ENCODE measurements at regions not wholly inside any gene's neighbourhood (a gene's known extent, or its start where the extent isn't known, plus 50 kb on each side); places are given as distances from the start of the nearest gene placed in this dataset.
A peak's percentile ranks its signal among the peaks of the same experiment; 100 is the strongest.

GRCh38 chrX:128754130-128754529 is 701.9 kb upstream of the ACTRT1 start:
- no peak overlapping the region for H3K4me3 ChIP-seq (ENCODE audit: low read depth, low read length)
- peak; percentile 0 for DNase-seq (ENCODE audit: low read depth)
- TF ChIP-seq, protein P1, sequence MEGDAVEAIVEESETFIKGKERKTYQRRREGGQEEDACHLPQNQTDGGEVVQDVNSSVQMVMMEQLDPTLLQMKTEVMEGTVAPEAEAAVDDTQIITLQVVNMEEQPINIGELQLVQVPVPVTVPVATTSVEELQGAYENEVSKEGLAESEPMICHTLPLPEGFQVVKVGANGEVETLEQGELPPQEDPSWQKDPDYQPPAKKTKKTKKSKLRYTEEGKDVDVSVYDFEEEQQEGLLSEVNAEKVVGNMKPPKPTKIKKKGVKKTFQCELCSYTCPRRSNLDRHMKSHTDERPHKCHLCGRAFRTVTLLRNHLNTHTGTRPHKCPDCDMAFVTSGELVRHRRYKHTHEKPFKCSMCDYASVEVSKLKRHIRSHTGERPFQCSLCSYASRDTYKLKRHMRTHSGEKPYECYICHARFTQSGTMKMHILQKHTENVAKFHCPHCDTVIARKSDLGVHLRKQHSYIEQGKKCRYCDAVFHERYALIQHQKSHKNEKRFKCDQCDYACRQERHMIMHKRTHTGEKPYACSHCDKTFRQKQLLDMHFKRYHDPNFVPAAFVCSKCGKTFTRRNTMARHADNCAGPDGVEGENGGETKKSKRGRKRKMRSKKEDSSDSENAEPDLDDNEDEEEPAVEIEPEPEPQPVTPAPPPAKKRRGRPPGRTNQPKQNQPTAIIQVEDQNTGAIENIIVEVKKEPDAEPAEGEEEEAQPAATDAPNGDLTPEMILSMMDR (IDR thresholded peaks at IDR 0.05; ENCODE audit: control insufficient read depth, extremely low read depth, insufficient read depth) = no peak

DNA sequence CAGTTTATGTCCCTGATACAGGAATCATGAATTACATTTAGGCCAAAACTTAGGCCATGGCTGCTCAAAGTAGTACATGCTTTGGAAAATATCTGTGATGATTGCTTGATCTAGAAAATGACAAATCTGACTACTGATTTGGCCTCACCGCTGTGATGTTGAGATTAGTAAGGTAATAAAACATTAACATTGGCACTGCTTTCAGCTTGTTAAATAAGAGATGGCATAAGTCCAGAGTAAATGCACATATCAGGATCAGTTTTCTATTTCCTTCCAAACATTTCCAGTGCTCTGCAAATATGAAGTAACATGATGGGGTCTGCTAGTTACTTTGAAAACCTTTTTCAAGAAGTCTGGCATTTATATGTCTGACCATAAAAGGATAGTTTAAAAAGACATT is 687.3 kb upstream of the ACTRT1 start:
- peak; percentile 89 for DNase-seq (ENCODE audit: low read depth)
- TF ChIP-seq, protein P1 (IDR thresholded peaks at IDR 0.05; ENCODE audit: control insufficient read depth, extremely low read depth, insufficient read depth) = no peak
- H3K4me3 ChIP-seq (ENCODE audit: low read depth, low read length) = no peak overlapping the region

GRCh38 chrX:128728943-128729342 is 676.7 kb upstream of the ACTRT1 start:
- TF ChIP-seq, protein P1 (IDR thresholded peaks at IDR 0.05; ENCODE audit: control insufficient read depth, extremely low read depth, insufficient read depth) = no peak
- DNase-seq (ENCODE audit: low read depth) = no peak
- H3K4me3 ChIP-seq (ENCODE audit: low read depth, low read length) = no peak overlapping the region

DNA sequence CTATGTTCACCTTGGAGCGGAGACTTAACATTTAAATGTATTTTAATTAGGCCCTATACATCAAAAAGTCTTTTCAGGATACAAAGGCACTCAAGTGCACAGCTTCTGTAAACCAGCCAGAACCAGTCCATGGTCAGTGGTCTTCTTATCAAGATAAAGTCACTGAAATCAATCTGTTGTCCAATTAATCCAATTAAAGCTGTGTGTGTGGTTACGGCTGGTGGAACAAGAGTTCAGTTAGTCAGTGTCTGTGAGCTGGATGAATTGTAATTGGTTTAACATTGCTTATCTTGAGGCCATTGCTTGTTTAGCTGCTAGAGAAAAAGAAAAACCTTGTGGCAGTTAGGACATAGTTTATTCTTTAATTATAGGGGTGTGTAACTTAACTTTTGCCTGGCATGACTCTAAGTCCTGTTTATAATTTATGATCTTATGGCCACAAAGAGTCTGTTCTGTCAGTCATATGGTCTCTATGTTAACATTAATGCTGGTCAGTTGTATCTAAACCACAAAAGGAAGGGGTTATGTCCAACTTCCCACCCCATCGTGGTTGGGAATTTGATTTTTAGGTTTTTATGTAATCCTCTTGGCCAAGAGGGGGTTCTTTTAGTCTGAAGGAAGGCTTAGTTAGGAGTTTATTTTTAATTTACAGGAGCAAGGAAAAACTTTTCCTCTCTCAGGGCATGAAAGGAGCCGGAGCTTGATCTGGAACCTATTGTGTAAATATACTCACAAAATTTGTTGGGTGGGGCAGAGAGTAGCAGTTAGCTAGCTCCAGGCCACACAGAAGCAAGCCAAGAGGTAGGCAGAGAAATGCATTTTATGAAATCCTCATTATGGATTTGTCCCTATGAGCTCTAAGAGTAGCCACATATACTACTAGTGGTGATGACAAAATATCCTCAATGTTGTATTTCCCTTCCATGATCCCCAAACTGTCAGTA is 665.7 kb upstream of the ACTRT1 start:
- TF ChIP-seq, protein P1 (IDR thresholded peaks at IDR 0.05; ENCODE audit: control insufficient read depth, extremely low read depth, insufficient read depth) = no peak
- H3K4me3 ChIP-seq (ENCODE audit: low read depth, low read length) = no peak overlapping the region
- DNase-seq (ENCODE audit: low read depth) = no peak

GRCh38 chrX:128714425-128714824 is 662.2 kb upstream of the ACTRT1 start:
- no peak for DNase-seq (ENCODE audit: low read depth)
- TF ChIP-seq, protein P1 (IDR thresholded peaks at IDR 0.05; ENCODE audit: control insufficient read depth, extremely low read depth, insufficient read depth) = no peak
- no peak overlapping the region for H3K4me3 ChIP-seq (ENCODE audit: low read depth, low read length)

GRCh38 chrX:128699716-128700285 is 647.6 kb upstream of the ACTRT1 start:
- TF ChIP-seq, protein P1 (IDR thresholded peaks at IDR 0.05; ENCODE audit: control insufficient read depth, extremely low read depth, insufficient read depth) = no peak
- no peak for DNase-seq (ENCODE audit: low read depth)
- no peak overlapping the region for H3K4me3 ChIP-seq (ENCODE audit: low read depth, low read length)

Data from LNCaP clone FGC (cell line).